ENCODE measurements at regions not wholly inside any gene's neighbourhood (a gene's known extent, or its start where the extent isn't known, plus 50 kb on each side); places are given as distances from the start of the nearest gene placed in this dataset.
A peak's percentile ranks its signal among the peaks of the same experiment; 100 is the strongest.

GRCh38 chr13:59468396-59468795, 695.3 kb downstream of the DIAPH3 start:
- Histone ChIP-seq H3K4me1 (ENCODE audit: insufficient read depth, low read length) (peaks cover 4% of the 10 kb centered on the region; the same call in 1 of the 2 replicates), H3K27ac (ENCODE audit: insufficient read length, low read depth, low read length) (no peak overlapping the region), H4K8ac (replicated peaks; ENCODE audit: insufficient read length, low read depth, low read length) (no peak overlapping the region), H3K79me2 (ENCODE audit: insufficient read depth, low read length) (no peaks in the 10 kb centered on the region), H3K23me2 (ENCODE audit: insufficient read length, low read depth, low read length, poor library complexity, severe bottlenecking) (no peaks in the 10 kb centered on the region), H2AFZ (ENCODE audit: low read length) (no peak overlapping the region), H3T11ph (ENCODE audit: low read length) (no peak overlapping the region), H3K9ac (ENCODE audit: extremely low read depth, insufficient read length, low read length) (no peak overlapping the region), H3K4ac (ENCODE audit: low read depth, low read length) (no peak overlapping the region), H2AK5ac (ENCODE audit: insufficient read length, low read length) (no peak overlapping the region), H3K9me3 (ENCODE audit: control insufficient read depth, low read depth, low read length) (no peaks in the 10 kb centered on the region), H4K20me1 (ENCODE audit: control insufficient read depth, insufficient read depth, insufficient read length) (no peaks in the 10 kb centered on the region), H2BK5ac (ENCODE audit: insufficient read length, low read length) (no peak overlapping the region), H4K91ac (ENCODE audit: insufficient read length, low read depth, low read length) (no peak overlapping the region), H3K14ac (ENCODE audit: insufficient read depth, low read length) (no peak overlapping the region), H3K56ac (ENCODE audit: insufficient read length, low read depth, low read length) (no peak overlapping the region), H3K27me3 (ENCODE audit: insufficient read depth, low read length) (no peaks in the 10 kb centered on the region), H3K4me2 (ENCODE audit: insufficient read depth, insufficient read length, low read length) (no peak overlapping the region), H3K79me1 (ENCODE audit: insufficient read depth, low read depth, low read length, poor library complexity, severe bottlenecking) (no peaks in the 10 kb centered on the region), H2BK20ac (ENCODE audit: low read depth, low read length, poor library complexity, severe bottlenecking) (no peak overlapping the region), H3K23ac (ENCODE audit: insufficient read length, low read depth, low read length) (no peak overlapping the region), H2BK12ac (ENCODE audit: insufficient read length, low read depth, low read length) (no peak overlapping the region), H2BK120ac (ENCODE audit: low read depth, low read length, poor library complexity, severe bottlenecking) (no peak overlapping the region), H2BK15ac (ENCODE audit: low read depth, low read length) (no peak overlapping the region), H3K18ac (ENCODE audit: insufficient read length, low read depth, low read length) (no peak overlapping the region), H4K5ac (ENCODE audit: insufficient read length, low read depth, low read length) (no peak overlapping the region)
- WGBS (ENCODE audit: extremely low coverage, insufficient read length, low lambda C conversion rate) = no CpG with 5 or more reads among the region's 2 CpGs
- no peak for DNase-seq
- peaks cover 16 to 18% of the 10 kb centered on the region in 2 experiments for H3K9me3 Mint-ChIP-seq
- peaks cover 1% of the 10 kb centered on the region; the same call in 1 of the 2 replicates for H3K27me3 Mint-ChIP-seq (ENCODE audit: low read depth)
- peaks cover 15 to 21% (median 18%) of the 10 kb centered on the region in 3 experiments for H3K36me3 Mint-ChIP-seq (ENCODE audit: insufficient read depth in 1 of 3, low read depth in 3 of 3)
- H3K4me3 Mint-ChIP-seq = no peak overlapping the region
- H3K27ac Mint-ChIP-seq = peak overlapping the region in 1 of 3 experiments; percentile 41; a peak in 1 of 7 replicates
- peaks cover 42 to 57% of the 10 kb centered on the region in 2 experiments for H3K4me1 Mint-ChIP-seq
- no peak for TF ChIP-seq CTCF (conservative IDR thresholded peaks at IDR 0.05)
